ENCODE measurements at regions not wholly inside any gene's neighbourhood (a gene's known extent, or its start where the extent isn't known, plus 50 kb on each side); places are given as distances from the start of the nearest gene placed in this dataset.

- no peak for TF ChIP-seq E2F4 (CRISPR knock-in tag; IDR thresholded peaks at IDR 0.05; ENCODE audit: borderline replicate concordance, low read depth)
- no peak for TF ChIP-seq NR2C2 (CRISPR knock-in tag; IDR thresholded peaks at IDR 0.05)
- TF ChIP-seq NR3C1 (CRISPR knock-in tag; conservative IDR thresholded peaks at IDR 0.05; ENCODE audit: low read depth) = no peak
- TF ChIP-seq GTF2I (CRISPR knock-in tag; conservative IDR thresholded peaks at IDR 0.05) = no peak
- no peak for TF ChIP-seq USF1 (CRISPR knock-in tag; IDR thresholded peaks at IDR 0.05)
- no peak for TF ChIP-seq JUN (CRISPR knock-in tag; IDR thresholded peaks at IDR 0.05)
- TF ChIP-seq E2F5 (CRISPR knock-in tag; IDR thresholded peaks at IDR 0.05) = no peak
- no peak for TF ChIP-seq SMAD4 (CRISPR knock-in tag; IDR thresholded peaks at IDR 0.05)
- no peak for TF ChIP-seq MXD4 (CRISPR knock-in tag; IDR thresholded peaks at IDR 0.05; ENCODE audit: borderline replicate concordance)
- TF ChIP-seq HMGXB4 (CRISPR knock-in tag; IDR thresholded peaks at IDR 0.05) = no peak
- TF ChIP-seq ZNF263 (CRISPR knock-in tag; IDR thresholded peaks at IDR 0.05; ENCODE audit: low read depth) = no peak
- no peak for TF ChIP-seq ZNF512 (CRISPR knock-in tag; IDR thresholded peaks at IDR 0.05; ENCODE audit: borderline replicate concordance)
- no peak for TF ChIP-seq ERG (CRISPR knock-in tag; IDR thresholded peaks at IDR 0.05)
- TF ChIP-seq TCF7 (CRISPR knock-in tag; IDR thresholded peaks at IDR 0.05; ENCODE audit: low read depth) = no peak
- no peak overlapping the region for H3K27ac Mint-ChIP-seq
- H3K4me3 Mint-ChIP-seq = no peak overlapping the region
- ChIA-PET POLR2A (no interaction called here), CTCF (no interaction called here)
- no peaks in the 10 kb centered on the region for H3K4me1 Mint-ChIP-seq
- H3K36me3 Mint-ChIP-seq = 0 out of 2 replicates have a peak, but pooled peaks cover 2% of the 10 kb centered on the region
- DNase-seq (ENCODE audit: low spot score) = no peak
- H3K27me3 Mint-ChIP-seq (ENCODE audit: low read depth) = no peaks in the 10 kb centered on the region
- no peak for ATAC-seq
- H3K9me3 Mint-ChIP-seq = peaks cover 28% of the 10 kb centered on the region
These were observed 637.2 kb downstream of the POM121L12 start for GRCh38 chr7:53672681-53673080.

- ChIA-PET POLR2A (no interaction called here), CTCF (no interaction called here)
- ATAC-seq (no peak), DNase-seq (ENCODE audit: low spot score) (no peak)
- Mint-ChIP-seq H3K27me3 (ENCODE audit: low read depth) (no peaks in the 10 kb centered on the region), H3K9me3 (peaks cover 33% of the 10 kb centered on the region), H3K4me3 (no peak overlapping the region), H3K4me1 (no peaks in the 10 kb centered on the region; the same call in 1 of the 2 replicates), H3K36me3 (peaks cover 4% of the 10 kb centered on the region; the same call in 1 of the 2 replicates), H3K27ac (no peak overlapping the region)
- no peak for TF ChIP-seq NR2C2 (CRISPR knock-in tag; IDR thresholded peaks at IDR 0.05)
- TF ChIP-seq ZNF138 (CRISPR knock-in tag; conservative IDR thresholded peaks at IDR 0.05) = no peak
- TF ChIP-seq ATF3 (CRISPR knock-in tag; conservative IDR thresholded peaks at IDR 0.05) = no peak
- TF ChIP-seq ZNF232 (CRISPR knock-in tag; IDR thresholded peaks at IDR 0.05) = no peak
- TF ChIP-seq PRRX2 (CRISPR knock-in tag; IDR thresholded peaks at IDR 0.05) = no peak
- TF ChIP-seq TCF7 (CRISPR knock-in tag; IDR thresholded peaks at IDR 0.05; ENCODE audit: low read depth) = no peak
- TF ChIP-seq GRHL2 (CRISPR knock-in tag; IDR thresholded peaks at IDR 0.05; ENCODE audit: insufficient replicate concordance, severe bottlenecking) = no peak
- TF ChIP-seq RELA (CRISPR knock-in tag; IDR thresholded peaks at IDR 0.05; ENCODE audit: borderline replicate concordance) = no peak
- no peak for TF ChIP-seq ATF2 (CRISPR knock-in tag; IDR thresholded peaks at IDR 0.05; ENCODE audit: borderline replicate concordance, low read depth)
- no peak for TF ChIP-seq ZNF263 (CRISPR knock-in tag; IDR thresholded peaks at IDR 0.05; ENCODE audit: low read depth)
- TF ChIP-seq STAT6 (CRISPR knock-in tag; conservative IDR thresholded peaks at IDR 0.05; ENCODE audit: low read depth) = no peak
- no peak for TF ChIP-seq FOXK1 (CRISPR knock-in tag; IDR thresholded peaks at IDR 0.05)
- no peak for TF ChIP-seq JUN (CRISPR knock-in tag; IDR thresholded peaks at IDR 0.05)
These were observed 640.4 kb downstream of the POM121L12 start for GRCh38 chr7:53675835-53676234.

All from WTC11 (cell line).